GM23248 (cell line): ENCODE measurements at regions not wholly inside any gene's neighbourhood (a gene's known extent, or its start where the extent isn't known, plus 50 kb on each side); places are given as distances from the start of the nearest gene placed in this dataset.

Experiments
- EZH2 ChIP-seq: fragments of 200-600 bp; sonication (generic); IDR thresholded peaks from 2 replicates; pipeline ENCODE4 v1.6.1; 2018; ENCODE audit warnings: antibody characterized with exemption, mild to moderate bottlenecking; ENCODE audit not compliant: insufficient read depth, poor library complexity, severe bottlenecking
- EZH2phosphoT487 ChIP-seq: fragments of 200-600 bp; sonication (generic); IDR thresholded peaks from 2 replicates; pipeline ENCODE4 v1.6.1; 2018; ENCODE audit warnings: antibody characterized with exemption, moderate library complexity, mild to moderate bottlenecking, low read depth; ENCODE audit not compliant: insufficient read depth

DNA sequence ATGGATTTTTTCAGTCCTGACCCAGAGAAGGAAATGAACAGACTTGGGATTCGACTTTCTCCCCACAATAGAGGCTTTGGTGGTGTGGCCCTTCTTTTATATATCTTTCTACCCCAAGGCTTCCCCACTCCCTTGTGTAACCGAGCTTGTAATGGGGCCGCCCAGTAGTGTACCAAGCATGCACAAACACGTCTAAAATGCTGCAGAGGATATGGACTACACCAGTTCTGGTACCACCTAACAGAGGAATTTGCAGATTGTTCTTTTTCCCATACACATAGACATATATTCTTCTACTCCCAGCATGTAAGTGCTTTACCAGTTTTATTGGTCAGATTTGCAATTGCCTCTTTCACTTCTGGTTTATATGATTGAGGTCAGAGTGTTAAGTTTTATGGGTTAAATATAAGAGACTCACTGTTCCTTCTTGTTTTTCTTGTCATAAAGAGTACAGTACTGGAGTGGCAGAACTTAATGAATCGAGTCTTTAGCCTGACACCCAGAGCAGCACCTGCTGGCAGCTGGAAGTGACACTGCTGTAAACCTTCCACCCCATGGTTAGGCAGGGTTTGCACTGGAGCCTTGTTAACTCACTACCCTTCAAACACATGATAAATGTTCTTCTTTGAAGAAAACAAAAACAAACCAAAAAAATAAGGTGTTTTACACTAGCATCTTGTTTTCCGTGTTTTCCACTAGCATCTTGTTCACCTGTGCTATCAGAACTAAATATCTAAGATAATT is 198.6 kb downstream of the PTPRC start:
- TF ChIP-seq EZH2, result no peak
- TF ChIP-seq EZH2phosphoT487, result no peak
